Subcutaneous abdominal adipose tissue (tissue), 5 donors: ENCODE measurements at regions not wholly inside any gene's neighbourhood (a gene's known extent, or its start where the extent isn't known, plus 50 kb on each side); places are given as distances from the start of the nearest gene placed in this dataset.

Source experiments
- H3K27ac ChIP-seq: one replicate; pipeline ENCODE4 v1.7.0; 2013; ENCODE audit warnings: low read depth, mild to moderate bottlenecking, inconsistent platforms, low read length, moderate library complexity
- H3K27me3 ChIP-seq, 5 donors: one replicate each; pipeline ENCODE4 v1.7.0; 2013; ENCODE audit warnings: low read length in 5 of 5, inconsistent platforms in 1 of 5; ENCODE audit not compliant: control insufficient read depth in 5 of 5, insufficient read depth in 4 of 5
- H3K36me3 ChIP-seq, 5 donors: one replicate each; pipeline ENCODE4 v1.7.0; 2013; ENCODE audit warnings: low read length in 5 of 5; ENCODE audit not compliant: control insufficient read depth in 5 of 5, insufficient read depth in 5 of 5
- H3K4me1 ChIP-seq, 5 donors: one replicate each; pipeline ENCODE4 v1.7.0; 2013; ENCODE audit warnings: low read length in 5 of 5, mild to moderate bottlenecking in 3 of 5, moderate library complexity in 1 of 5; ENCODE audit not compliant: control insufficient read depth in 5 of 5, insufficient read depth in 5 of 5
- H3K4me3 ChIP-seq, 5 donors: one replicate each; pipeline ENCODE4 v1.7.0; 2013; ENCODE audit warnings: low read length in 5 of 5, low read depth in 1 of 5
- H3K9ac ChIP-seq, 5 donors: one replicate each; pipeline ENCODE4 v1.7.0; 2013; ENCODE audit warnings: low read length in 5 of 5, mild to moderate bottlenecking in 4 of 5, moderate library complexity in 3 of 5
- H3K9me3 ChIP-seq, 5 donors: one replicate each; pipeline ENCODE4 v1.7.0; 2013; ENCODE audit warnings: low read length in 5 of 5; ENCODE audit not compliant: control insufficient read depth in 5 of 5
- donor health status: healthy.
- donor health status: healthy.
- donor health status: healthy.
- donor health status: healthy.
- donor health status: healthy.

DNA sequence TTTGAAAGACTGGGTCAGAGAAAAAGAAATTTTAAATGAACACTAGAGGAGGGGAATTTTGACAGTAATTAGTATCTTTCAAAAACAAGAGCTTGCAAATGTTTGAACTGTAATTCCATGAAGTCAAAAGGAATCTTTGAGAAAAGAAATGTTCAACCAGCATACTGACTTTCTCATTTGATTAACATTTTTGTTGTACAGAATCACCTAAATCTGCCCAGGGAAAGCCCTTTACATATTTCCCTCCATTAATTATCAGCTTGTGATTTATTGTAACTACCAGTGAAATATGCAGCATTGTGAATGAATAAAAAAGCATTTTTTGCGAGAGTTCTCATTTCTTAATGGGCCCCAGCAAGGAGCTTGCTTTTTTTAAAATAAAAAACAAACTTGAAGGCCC lies 61.2 kb upstream of the CCDC91 start:
- no peaks in the 10 kb centered on the region for H3K4me1 ChIP-seq
- no peaks in the 10 kb centered on the region for H3K9me3 ChIP-seq
- H3K36me3 ChIP-seq: no peaks in the 10 kb centered on the region
- no peak overlapping the region for H3K4me3 ChIP-seq
- H3K27me3 ChIP-seq: no peaks in the 10 kb centered on the region
- no peak overlapping the region for H3K9ac ChIP-seq
- no peak overlapping the region for H3K27ac ChIP-seq

DNA sequence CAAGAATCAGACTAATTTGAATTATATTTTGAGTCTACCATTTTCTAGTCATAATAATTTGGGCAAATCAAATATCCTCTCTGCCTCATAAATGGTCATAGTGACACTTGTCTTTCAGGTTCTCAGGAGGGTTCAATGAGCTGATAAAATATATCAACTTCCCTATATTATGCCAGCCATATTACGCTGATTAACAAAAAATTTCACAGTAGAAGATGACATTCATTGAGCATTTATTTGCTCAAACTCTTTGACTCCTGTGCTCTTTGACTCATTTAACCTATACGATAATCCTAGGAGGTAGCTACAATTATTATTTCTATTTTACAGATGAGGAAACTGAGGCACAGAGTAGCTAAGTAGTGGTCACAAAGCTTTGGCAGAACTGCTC lies 60.0 kb upstream of the CCDC91 start:
- H3K4me3 ChIP-seq: no peak overlapping the region

DNA sequence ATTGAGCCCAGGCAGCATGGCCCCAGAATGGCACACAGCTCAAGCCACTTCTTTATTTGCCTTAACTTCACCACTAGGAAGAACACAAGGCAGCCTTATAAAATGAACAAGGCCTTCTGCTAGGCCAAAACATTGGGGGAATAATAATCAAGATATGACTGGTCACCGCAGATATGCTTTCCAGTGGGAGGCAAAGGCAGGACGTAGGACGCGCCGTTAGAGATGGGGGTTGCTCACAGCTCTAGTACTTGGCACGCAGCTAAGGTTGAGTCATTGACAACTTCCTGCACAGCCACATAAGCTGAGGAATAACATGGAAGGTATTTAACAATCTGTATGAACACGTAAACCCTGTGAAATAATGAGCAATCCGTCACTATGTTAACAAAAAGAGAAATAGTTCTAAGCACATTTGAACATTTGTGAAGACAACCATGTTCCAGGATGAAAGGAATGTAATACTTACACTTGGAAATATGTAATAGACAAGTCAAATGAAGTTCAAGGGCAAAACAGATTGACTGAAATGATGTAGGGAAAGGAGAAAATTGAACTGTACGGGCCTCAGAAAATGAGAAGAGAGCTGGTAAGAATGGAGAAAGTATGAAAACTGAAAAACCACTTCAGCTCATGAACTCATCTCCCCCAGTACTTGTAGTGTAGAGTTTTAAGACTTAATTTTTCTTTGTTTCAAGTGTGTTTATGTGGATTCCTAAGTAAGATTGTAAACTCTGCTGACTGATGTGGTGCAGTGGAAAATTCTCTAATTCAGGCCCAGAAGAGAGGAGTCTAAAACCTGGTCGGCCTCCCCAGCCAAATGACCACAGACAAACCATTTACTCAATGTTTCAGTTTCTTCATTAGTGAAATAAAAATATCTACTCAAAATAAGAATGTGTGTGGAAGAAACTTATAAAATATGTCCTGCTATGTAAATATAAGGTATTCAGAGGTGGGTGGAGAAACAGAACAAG lies 59.3 kb upstream of the CCDC91 start:
- H3K27ac ChIP-seq: no peak overlapping the region
- no peaks in the 10 kb centered on the region for H3K36me3 ChIP-seq
- H3K4me3 ChIP-seq: no peak overlapping the region
- no peak overlapping the region for H3K9ac ChIP-seq
- no peaks in the 10 kb centered on the region for H3K4me1 ChIP-seq
- H3K9me3 ChIP-seq: no peaks in the 10 kb centered on the region
- H3K27me3 ChIP-seq: no peaks in the 10 kb centered on the region

More for the DNA sequence above, 60.0 kb upstream of the CCDC91 start:
- Histone ChIP-seq H3K4me1 (no peaks in the 10 kb centered on the region), H3K9me3 (no peaks in the 10 kb centered on the region), H3K9ac (no peak overlapping the region), H3K36me3 (no peaks in the 10 kb centered on the region), H3K27ac (no peak overlapping the region), H3K27me3 (no peaks in the 10 kb centered on the region)

DNA sequence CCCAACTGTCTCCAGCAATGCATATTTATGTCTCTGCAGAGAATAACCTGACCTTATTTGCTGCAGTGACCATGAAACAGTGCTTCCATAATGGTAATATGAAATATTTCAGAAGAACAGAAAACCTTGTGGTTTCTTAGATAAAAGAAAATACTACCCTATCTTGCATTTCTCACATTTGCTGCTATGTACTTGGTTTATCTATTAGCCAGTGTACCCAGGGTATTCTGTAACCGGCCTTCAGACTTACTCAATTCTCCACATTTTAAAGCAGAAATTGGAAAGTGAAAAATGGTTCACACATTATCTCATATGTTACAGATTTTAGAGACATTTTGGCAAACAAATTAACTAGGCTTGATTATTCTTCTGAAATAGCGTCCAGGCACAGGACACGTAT lies 57.9 kb upstream of the CCDC91 start:
- no peaks in the 10 kb centered on the region for H3K9me3 ChIP-seq
- no peak overlapping the region for H3K4me3 ChIP-seq
- no peaks in the 10 kb centered on the region for H3K36me3 ChIP-seq
- H3K27ac ChIP-seq: no peak overlapping the region
- H3K4me1 ChIP-seq: no peaks in the 10 kb centered on the region
- H3K27me3 ChIP-seq: no peaks in the 10 kb centered on the region
- no peak overlapping the region for H3K9ac ChIP-seq

DNA sequence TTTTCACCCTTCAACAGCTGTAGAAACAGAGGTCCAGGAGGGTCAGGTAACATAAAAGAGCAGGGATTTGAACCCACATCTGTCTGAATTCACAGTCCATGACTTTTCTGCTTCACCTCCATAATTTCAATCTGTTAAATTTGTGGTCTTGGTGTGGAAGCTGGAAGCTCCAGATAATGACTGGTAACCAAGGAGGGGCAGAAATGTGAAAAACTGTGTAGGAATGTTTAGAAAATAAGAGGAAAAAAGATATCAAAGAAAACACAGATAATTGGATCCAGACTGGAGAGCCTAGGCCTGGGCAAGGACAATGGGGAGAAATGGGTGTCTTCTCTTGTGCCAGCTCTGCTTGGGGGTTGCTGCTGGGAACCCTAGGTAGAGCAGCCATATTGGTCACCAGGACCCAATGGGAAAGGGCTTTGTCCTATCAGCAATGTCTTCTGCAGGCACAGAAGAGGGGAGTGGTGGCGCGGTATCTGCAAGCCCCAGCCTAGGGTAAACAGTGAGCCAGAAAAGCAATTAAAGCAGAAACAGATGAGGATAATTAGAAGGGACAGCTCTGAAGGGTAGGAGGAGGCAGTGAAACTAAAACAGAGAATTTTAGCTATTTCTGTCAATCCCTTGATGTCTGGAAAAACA lies 54.3 kb upstream of the CCDC91 start:
- no peak overlapping the region for H3K27ac ChIP-seq
- no peak overlapping the region for H3K4me3 ChIP-seq
- no peaks in the 10 kb centered on the region for H3K36me3 ChIP-seq
- H3K9me3 ChIP-seq: no peaks in the 10 kb centered on the region
- no peak overlapping the region for H3K9ac ChIP-seq
- H3K4me1 ChIP-seq: no peaks in the 10 kb centered on the region
- no peaks in the 10 kb centered on the region for H3K27me3 ChIP-seq

DNA sequence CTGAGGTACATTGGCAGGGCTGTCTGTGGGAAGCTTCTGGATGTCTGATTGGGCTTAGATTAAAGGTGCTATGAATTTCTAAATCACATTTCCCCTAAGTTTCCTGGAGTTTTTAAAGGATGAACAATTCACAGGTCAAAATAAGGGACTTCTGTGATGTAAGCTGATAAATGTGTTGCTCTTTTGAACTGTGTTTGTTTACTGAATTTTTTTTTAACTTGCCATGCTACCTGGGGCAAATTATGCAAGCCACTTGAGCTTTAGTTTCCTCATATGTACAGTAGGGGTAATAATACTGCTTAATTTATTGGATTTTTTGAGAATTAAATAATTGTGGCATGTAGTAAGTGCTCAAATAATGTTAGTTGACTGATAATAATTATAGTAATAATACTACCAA lies 52.8 kb upstream of the CCDC91 start:
- Histone ChIP-seq H3K27ac (no peak overlapping the region), H3K4me3 (no peak overlapping the region), H3K9me3 (no peaks in the 10 kb centered on the region), H3K9ac (no peak overlapping the region), H3K27me3 (no peaks in the 10 kb centered on the region), H3K4me1 (no peaks in the 10 kb centered on the region), H3K36me3 (no peaks in the 10 kb centered on the region)

DNA sequence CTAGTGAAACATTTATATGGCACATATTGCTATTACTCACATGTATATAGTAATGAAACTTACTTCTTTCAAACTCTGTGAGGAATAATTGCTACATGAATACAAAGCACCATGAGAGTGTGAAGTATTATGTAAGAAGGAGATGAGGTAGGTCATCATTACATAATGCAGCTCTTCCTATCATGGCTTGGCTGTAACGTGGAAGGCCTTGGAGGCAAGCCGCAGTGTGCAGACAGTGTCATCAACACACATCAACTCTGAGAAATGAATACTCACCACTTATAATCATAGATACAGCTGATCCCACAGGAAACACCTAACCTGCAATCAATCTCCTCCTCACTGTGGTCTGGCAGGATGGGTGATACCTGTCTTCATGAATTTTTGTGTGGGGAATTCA lies 49.9 kb upstream of the CCDC91 start:
- H3K4me3 ChIP-seq: no peak overlapping the region
- H3K4me1 ChIP-seq: no peaks in the 10 kb centered on the region
- H3K36me3 ChIP-seq: no peaks in the 10 kb centered on the region
- no peaks in the 10 kb centered on the region for H3K9me3 ChIP-seq
- no peak overlapping the region for H3K27ac ChIP-seq
- no peaks in the 10 kb centered on the region for H3K27me3 ChIP-seq
- no peak overlapping the region for H3K9ac ChIP-seq
